Kasumi-1 (cell line): ENCODE measurements at regions not wholly inside any gene's neighbourhood (a gene's known extent, or its start where the extent isn't known, plus 50 kb on each side); places are given as distances from the start of the nearest gene placed in this dataset.
"Not testable (repeated sequence)": the region's sequence is repeated elsewhere in the genome, so short reads cannot be mapped to it uniquely, and the experiment has no call there.

ENCODE experiments used
- DNase-seq, 2 experiments: peaks; one replicate each; lab custom pipeline; 2025; lab: John Stamatoyannopoulos, UW

DNA sequence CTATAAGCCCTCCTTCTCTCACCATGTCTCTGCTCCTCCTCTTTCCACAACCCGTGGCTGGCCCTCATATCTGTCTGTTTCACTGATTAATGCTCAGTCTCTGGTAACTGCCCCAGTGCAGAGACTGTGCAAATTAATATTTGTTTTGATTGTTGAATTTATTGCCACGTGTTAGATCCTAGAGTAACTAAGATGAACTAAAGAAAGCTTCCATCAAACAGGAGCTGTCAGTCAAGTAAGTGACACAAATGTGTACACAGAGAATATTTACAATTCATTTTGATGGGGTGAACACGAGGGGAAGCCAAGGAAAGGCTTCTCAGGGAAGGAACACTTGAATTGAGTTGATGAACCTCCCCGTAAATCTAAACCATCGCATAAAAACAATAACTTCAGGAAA is 182.5 kb downstream of the BAMBI start:
- DNase-seq: no peak

DNA sequence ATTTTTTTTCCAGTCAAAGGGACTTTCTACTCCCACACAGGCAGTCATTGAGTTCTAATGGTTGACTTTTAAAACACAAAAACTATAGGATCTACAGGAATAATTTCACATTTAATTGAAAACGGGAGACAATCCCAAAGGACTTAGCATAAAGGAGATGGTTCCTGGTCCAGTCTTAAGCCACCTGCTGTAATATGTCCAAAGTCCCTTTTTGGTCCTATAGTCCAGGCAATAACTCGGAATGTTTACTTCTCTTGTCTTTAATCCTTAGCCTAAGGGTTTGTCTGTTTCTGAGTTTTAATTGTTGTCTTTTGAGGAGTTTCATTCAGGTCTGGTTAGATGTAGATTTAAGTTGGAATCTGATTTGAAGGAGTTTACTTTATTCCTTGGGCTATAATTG is 184.9 kb downstream of the BAMBI start:
- DNase-seq: no peak

- no peak for DNase-seq
These were observed 192.4 kb downstream of the BAMBI start for GRCh38 chr10:28869606-28870201.

GRCh38 chr10:28871665-28872064 is 194.3 kb downstream of the BAMBI start:
- DNase-seq: no peak

- DNase-seq: no peak
These were observed 195.4 kb downstream of the BAMBI start for GRCh38 chr10:28872587-28873165.

DNA sequence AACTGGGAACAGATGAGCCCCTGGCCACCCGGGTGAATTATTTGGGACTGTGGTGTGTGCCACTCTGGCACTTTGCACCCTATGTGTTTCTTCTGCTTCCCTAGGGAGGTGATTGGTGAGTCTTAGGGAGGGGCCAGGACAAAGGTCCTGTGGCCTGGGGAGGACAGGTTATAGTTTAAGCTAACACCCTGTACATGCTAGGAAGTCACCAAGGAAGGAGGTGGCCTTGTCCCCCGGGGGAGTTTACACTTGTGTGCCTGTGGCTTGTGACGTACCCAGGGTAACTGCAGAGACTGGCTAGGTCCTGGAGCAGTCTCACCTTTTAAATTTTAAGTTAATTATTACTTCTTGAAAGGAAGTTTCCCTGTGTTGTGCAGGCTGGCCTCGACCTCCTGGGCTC is 196.2 kb downstream of the BAMBI start:
- DNase-seq: no peak

DNA sequence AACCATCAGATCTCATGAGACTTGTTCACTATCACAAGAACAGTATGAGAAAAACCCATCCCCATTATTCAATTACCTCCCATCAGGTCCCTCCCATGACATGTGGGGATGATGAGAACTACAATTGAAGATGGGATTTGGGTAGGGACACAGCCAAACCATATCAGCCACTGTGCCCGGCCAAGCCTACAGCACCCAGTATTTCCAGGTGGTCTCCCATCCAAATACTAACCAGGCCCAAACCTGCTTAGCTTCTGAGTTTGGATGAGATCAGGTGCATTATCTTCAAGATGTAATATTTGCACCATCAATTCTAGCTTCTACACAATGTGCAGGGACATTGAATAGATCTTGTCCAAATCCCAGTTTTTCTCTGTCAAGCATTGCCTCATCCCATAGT is 196.9 kb downstream of the BAMBI start:
- DNase-seq: no peak

- no peak for DNase-seq
These were observed 198.3 kb downstream of the BAMBI start for GRCh38 chr10:28875549-28876081.

GRCh38 chr10:28878236-28878970 is 201.1 kb downstream of the BAMBI start:
- DNase-seq: no peak

DNA sequence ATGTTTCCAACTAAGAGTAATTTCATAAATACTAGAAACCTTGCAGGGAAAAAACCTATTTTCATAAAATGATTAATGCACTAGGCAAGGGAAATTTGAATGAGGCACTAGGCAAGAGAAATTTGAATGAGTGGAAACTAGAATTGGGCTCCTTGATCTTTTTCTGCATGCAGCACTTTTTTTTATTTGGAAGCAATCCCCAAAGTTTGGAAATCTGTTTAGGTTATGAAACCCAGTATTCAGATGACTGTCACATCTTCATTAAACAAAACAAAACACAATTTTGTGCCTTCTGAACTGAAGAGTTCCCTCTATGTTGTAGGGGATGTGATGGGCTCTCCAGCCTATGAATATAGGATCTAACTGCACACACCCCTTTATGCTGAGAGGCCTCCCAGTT is 201.9 kb downstream of the BAMBI start:
- DNase-seq: no peak

- DNase-seq: no peak
These were observed 202.8 kb downstream of the BAMBI start for GRCh38 chr10:28879875-28880682.

- no peak for DNase-seq
These were observed 203.3 kb downstream of the BAMBI start for GRCh38 chr10:28880683-28880950.

- DNase-seq: no peak
These were observed 204.0 kb downstream of the BAMBI start for GRCh38 chr10:28881171-28881882.

DNA sequence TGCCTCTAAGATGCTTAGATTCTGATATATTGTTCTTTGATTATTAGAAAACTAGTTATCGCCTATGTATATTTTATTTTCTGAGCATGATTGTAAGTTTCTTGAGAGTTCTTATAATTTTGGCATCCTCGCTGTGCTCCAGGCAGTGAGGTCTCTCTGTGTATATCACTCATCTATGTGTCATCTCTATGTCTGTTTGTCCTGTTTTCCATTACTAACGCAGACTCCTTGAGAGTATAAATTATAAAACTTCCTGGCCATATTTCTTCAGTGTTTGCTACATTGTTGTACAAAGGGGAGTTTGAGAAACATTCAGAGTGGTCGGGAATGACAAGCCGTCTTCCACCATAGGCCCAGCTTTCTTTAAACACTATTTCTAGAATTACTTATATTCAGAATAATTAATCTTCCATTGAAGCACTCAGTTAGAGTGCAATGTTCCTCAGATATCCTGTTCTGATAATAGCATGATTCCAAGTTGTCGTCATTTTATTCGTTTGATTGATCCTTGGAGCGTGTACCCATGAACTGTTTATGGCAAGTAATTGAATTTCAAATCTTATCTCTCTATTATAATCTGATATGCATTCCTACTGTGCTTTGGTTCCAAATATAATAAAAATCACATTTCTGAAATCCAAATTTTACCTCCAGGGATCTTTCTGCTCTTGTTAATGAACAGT is 206.6 kb downstream of the BAMBI start:
- DNase-seq: no peak

DNA sequence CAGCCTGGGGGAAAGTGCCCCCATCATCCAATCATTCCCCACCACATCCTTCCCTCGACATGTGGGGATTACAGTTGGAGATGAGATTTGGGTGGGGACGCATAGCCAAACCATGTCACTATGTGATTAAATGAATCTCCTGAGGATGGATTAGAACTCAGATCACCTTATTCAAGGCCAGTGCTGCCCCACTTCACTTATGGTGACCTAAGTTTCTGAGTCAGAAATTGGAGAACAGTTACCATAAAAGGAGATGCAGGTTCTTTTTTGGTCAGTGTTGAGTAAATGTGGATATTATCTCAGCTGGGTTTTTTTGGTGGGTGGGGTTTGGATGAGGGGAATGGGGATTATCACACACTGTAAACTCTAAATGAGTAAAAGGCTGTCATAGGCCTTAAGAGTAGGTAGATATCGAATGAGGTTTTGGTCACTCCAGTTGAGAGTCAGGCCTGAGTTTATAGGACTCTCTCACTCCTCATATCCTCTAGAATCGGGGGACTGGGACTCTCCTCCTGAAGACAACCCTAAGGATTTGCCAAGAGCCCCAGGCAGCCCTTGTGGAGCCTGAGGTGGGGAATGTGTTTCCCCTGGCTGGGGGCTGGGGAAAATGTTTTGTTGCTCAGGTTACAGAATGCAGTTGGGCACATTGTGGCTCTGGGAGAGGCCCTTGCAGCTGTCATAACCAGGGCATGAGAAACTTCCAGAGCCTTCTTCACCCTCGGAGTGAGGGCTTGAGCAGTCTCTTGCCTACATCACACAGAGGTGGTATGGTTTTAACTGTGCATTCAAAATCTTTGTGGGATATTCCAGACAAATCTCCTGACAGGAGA is 213.0 kb downstream of the BAMBI start:
- no peak for DNase-seq

GRCh38 chr10:28891058-28891713 is 213.9 kb downstream of the BAMBI start:
- no peak for DNase-seq

GRCh38 chr10:28892818-28893547 is 215.7 kb downstream of the BAMBI start:
- DNase-seq: no peak

- DNase-seq: no peak
These were observed 216.8 kb downstream of the BAMBI start for GRCh38 chr10:28894146-28894545.

GRCh38 chr10:28895671-28896070 is 218.3 kb downstream of the BAMBI start:
- DNase-seq: not testable (repeated sequence)
